ENCODE measurements at regions not wholly inside any gene's neighbourhood (a gene's known extent, or its start where the extent isn't known, plus 50 kb on each side); places are given as distances from the start of the nearest gene placed in this dataset.

- dilution Hi-C loops (cut with HindIII; ENCODE audit: low sequenced_read_pairs, unreplicated experiment) (no loop called here), in situ Hi-C loops (cut with MboI; ENCODE audit: low sequenced_read_pairs) (no loop called here)
- no peak for ATAC-seq (ENCODE audit: low read depth)
These were observed 215.3 kb downstream of the BARX2 start for GRCh38 chr11:129590753-129591475.

More at GRCh38 chr11:129590753-129591475, 215.3 kb downstream of the BARX2 start:
- Histone ChIP-seq H3K9ac (ENCODE audit: low read depth, low read length) (no peak overlapping the region), H3K36me3 (ENCODE audit: control insufficient read depth, insufficient read depth, low read length) (no peaks in the 10 kb centered on the region), H3K23ac (ENCODE audit: low read depth, low read length) (no peak overlapping the region), H3K56ac (ENCODE audit: extremely low read depth, insufficient read depth, low read length) (no peak overlapping the region), H2AK9ac (replicated peaks; ENCODE audit: low read depth, low read length, poor library complexity) (no peak overlapping the region), H3K27ac (ENCODE audit: insufficient read depth, low read length) (no peak overlapping the region), H3K9me3 (ENCODE audit: control insufficient read depth, insufficient read depth, low read length) (no peaks in the 10 kb centered on the region), H2BK15ac (ENCODE audit: low read depth, low read length) (no peak overlapping the region), H4K5ac (ENCODE audit: low read depth, low read length) (no peak overlapping the region), H4K8ac (ENCODE audit: low read depth in 2 of 2, low read length in 2 of 2) (no peak overlapping the region), H3K4me3 (ENCODE audit: insufficient read depth, low read depth, low read length) (no peak overlapping the region), H3K4ac (ENCODE audit: low read depth, low read length) (no peak overlapping the region), H2AK5ac (ENCODE audit: low read depth, low read length) (no peak overlapping the region), H3K14ac (replicated peaks; ENCODE audit: low read depth, low read length) (no peak overlapping the region), H4K91ac (ENCODE audit: insufficient read depth, low read depth, low read length) (no peak overlapping the region), H3K27me3 (ENCODE audit: control insufficient read depth, insufficient read depth, low read length) (no peaks in the 10 kb centered on the region), H2BK20ac (ENCODE audit: low read depth, low read length) (no peak overlapping the region), H2BK5ac (ENCODE audit: low read depth, low read length, poor library complexity, severe bottlenecking) (no peak overlapping the region), H3K18ac (ENCODE audit: low read depth, low read length) (no peak overlapping the region), H3K4me2 (ENCODE audit: low read depth, low read length) (no peak overlapping the region), H2BK120ac (ENCODE audit: low read depth, low read length) (no peak overlapping the region), H2AFZ (replicated peaks; ENCODE audit: low read length, poor library complexity) (no peak overlapping the region), H4K20me1 (ENCODE audit: insufficient read depth, low read length) (no peaks in the 10 kb centered on the region), H3K9me1 (ENCODE audit: insufficient read depth, low read length) (no peaks in the 10 kb centered on the region), H3K4me1 (ENCODE audit: control insufficient read depth, insufficient read depth, low read length) (no peaks in the 10 kb centered on the region), H3K79me1 (ENCODE audit: low read depth in 1 of 2, low read length in 2 of 2) (no peaks in the 10 kb centered on the region)
- ChIA-PET POLR2A (ENCODE audit: unreplicated experiment) (no interaction called here), CTCF (no interaction called here)
- DNase-seq = no peak
- WGBS, 2 experiments (ENCODE audit: extremely low coverage in 2 of 2, insufficient read length in 1 of 2) = no CpG with 5 or more reads among the region's 9 CpGs
- TF ChIP-seq RCOR1 (IDR thresholded peaks at IDR 0.05; ENCODE audit: insufficient replicate concordance, low read length) = no peak
- no peak for TF ChIP-seq POLR2A (IDR thresholded peaks at IDR 0.05; ENCODE audit: low read depth, low read length)
- TF ChIP-seq USF2 (IDR thresholded peaks at IDR 0.05; ENCODE audit: low read depth, low read length) = no peak
- TF ChIP-seq CEBPB (IDR thresholded peaks at IDR 0.05; ENCODE audit: low read depth, low read length) = no peak
- no peak for TF ChIP-seq FOS (IDR thresholded peaks at IDR 0.05; ENCODE audit: low read depth, low read length)
- TF ChIP-seq CHD1 (IDR thresholded peaks at IDR 0.05; ENCODE audit: low read depth, low read length) = no peak
- TF ChIP-seq ELK1 (IDR thresholded peaks at IDR 0.05; ENCODE audit: borderline replicate concordance, low read depth, low read length) = no peak
- TF ChIP-seq MAFK (IDR thresholded peaks at IDR 0.05; ENCODE audit: low read depth, low read length) = no peak
- BruUV-seq (replicated peaks) = no TSS peak
- intact Hi-C loops (cut with micrococcal nuclease) = no loop called here

All from IMR-90 (cell line).